ENCODE measurements at regions not wholly inside any gene's neighbourhood (a gene's known extent, or its start where the extent isn't known, plus 50 kb on each side); places are given as distances from the start of the nearest gene placed in this dataset.
"Not testable (repeated sequence)": the region's sequence is repeated elsewhere in the genome, so short reads cannot be mapped to it uniquely, and the experiment has no call there.

- H3K27me3 Mint-ChIP-seq (ENCODE audit: low read depth in 2 of 2) = no peaks in the 10 kb centered on the region
- no peaks in the 10 kb centered on the region for H3K4me1 ChIP-seq (ENCODE audit: control insufficient read depth, insufficient read depth, low read length)
- no peaks in the 10 kb centered on the region for H3K4me1 Mint-ChIP-seq
- H3K9me3 ChIP-seq (ENCODE audit: control insufficient read depth, insufficient read depth, low read length) = peaks cover 4% of the 10 kb centered on the region
- ATAC-seq (no peak), DNase-seq (no peak)
- H3K4me3 Mint-ChIP-seq = no peak overlapping the region
- H3K4me3 ChIP-seq (ENCODE audit: low read length) = no peak overlapping the region
- intact Hi-C loops (cut with micrococcal nuclease) = no loop called here
- no peak overlapping the region for H3K27ac ChIP-seq (ENCODE audit: low read length)
- H3K27ac Mint-ChIP-seq = no peak overlapping the region
- H3K9me3 Mint-ChIP-seq = peaks cover 0 to 2% of the 10 kb centered on the region in 2 donors
- H3K27me3 ChIP-seq (ENCODE audit: control insufficient read depth, insufficient read depth, low read length) = no peaks in the 10 kb centered on the region
- WGBS (ENCODE audit: insufficient coverage) = 73% methylated on average over 3 of the region's 3 CpGs
- no peaks in the 10 kb centered on the region for H3K36me3 Mint-ChIP-seq
- no peaks in the 10 kb centered on the region for H3K36me3 ChIP-seq (ENCODE audit: control insufficient read depth, insufficient read depth, low read length)
- TF ChIP-seq, protein P1, sequence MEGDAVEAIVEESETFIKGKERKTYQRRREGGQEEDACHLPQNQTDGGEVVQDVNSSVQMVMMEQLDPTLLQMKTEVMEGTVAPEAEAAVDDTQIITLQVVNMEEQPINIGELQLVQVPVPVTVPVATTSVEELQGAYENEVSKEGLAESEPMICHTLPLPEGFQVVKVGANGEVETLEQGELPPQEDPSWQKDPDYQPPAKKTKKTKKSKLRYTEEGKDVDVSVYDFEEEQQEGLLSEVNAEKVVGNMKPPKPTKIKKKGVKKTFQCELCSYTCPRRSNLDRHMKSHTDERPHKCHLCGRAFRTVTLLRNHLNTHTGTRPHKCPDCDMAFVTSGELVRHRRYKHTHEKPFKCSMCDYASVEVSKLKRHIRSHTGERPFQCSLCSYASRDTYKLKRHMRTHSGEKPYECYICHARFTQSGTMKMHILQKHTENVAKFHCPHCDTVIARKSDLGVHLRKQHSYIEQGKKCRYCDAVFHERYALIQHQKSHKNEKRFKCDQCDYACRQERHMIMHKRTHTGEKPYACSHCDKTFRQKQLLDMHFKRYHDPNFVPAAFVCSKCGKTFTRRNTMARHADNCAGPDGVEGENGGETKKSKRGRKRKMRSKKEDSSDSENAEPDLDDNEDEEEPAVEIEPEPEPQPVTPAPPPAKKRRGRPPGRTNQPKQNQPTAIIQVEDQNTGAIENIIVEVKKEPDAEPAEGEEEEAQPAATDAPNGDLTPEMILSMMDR (IDR thresholded peaks at IDR 0.05) = no peak
These were observed 565.2 kb downstream of the TOX3 start for GRCh38 chr16:51981725-51982124.

GRCh38 chr16:51977506-51977905 is 569.4 kb downstream of the TOX3 start:
- H3K4me3 Mint-ChIP-seq; H3K4me1 ChIP-seq (ENCODE audit: control insufficient read depth, insufficient read depth, low read length); H3K9me3 ChIP-seq (ENCODE audit: control insufficient read depth, insufficient read depth, low read length); DNase-seq; H3K4me1 Mint-ChIP-seq; H3K27ac Mint-ChIP-seq; H3K27me3 ChIP-seq (ENCODE audit: control insufficient read depth, insufficient read depth, low read length); H3K9me3 Mint-ChIP-seq; intact Hi-C loops (cut with micrococcal nuclease); H3K36me3 Mint-ChIP-seq; H3K4me3 ChIP-seq (ENCODE audit: low read length); H3K27me3 Mint-ChIP-seq (ENCODE audit: low read depth in 2 of 2); H3K36me3 ChIP-seq (ENCODE audit: control insufficient read depth, insufficient read depth, low read length); H3K27ac ChIP-seq (ENCODE audit: low read length); ATAC-seq: not testable (repeated sequence)
- WGBS (ENCODE audit: insufficient coverage) = 97% methylated on average over 2 of the region's 2 CpGs

DNA sequence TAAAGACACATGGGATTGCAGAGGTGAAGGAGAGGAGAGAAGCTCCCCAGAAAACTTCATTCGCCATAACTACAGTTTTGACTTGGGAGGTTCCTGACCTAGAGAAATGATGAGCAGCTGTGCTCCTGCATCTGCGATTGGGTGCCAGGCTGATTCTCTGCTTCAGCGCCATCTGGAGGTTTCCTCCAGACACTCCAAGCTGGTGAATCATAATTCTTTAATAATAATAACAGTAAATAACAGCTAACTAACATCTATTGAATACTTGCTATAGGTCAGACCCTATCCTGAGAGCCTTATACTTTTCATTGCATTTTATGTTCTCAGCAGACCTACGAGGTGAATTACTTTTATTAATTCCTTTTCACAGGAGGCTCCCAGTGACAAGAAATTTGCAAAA is 575.8 kb downstream of the TOX3 start:
- H3K27me3 ChIP-seq (ENCODE audit: control insufficient read depth, insufficient read depth, low read length) = no peaks in the 10 kb centered on the region
- no peak overlapping the region for H3K4me3 Mint-ChIP-seq
- no peak overlapping the region for H3K27ac ChIP-seq (ENCODE audit: low read length)
- intact Hi-C loops (cut with micrococcal nuclease) = no loop called here
- no peaks in the 10 kb centered on the region for H3K4me1 Mint-ChIP-seq
- no peaks in the 10 kb centered on the region for H3K36me3 ChIP-seq (ENCODE audit: control insufficient read depth, insufficient read depth, low read length)
- no peak overlapping the region for H3K4me3 ChIP-seq (ENCODE audit: low read length)
- no peak overlapping the region for H3K27ac Mint-ChIP-seq
- H3K27me3 Mint-ChIP-seq (ENCODE audit: low read depth in 2 of 2) = no peaks in the 10 kb centered on the region
- ATAC-seq (no peak), DNase-seq (no peak)
- 43% methylated on average over 4 of the region's 4 CpGs for WGBS (ENCODE audit: insufficient coverage)
- H3K9me3 ChIP-seq (ENCODE audit: control insufficient read depth, insufficient read depth, low read length) = peaks cover 2% of the 10 kb centered on the region
- H3K36me3 Mint-ChIP-seq = no peaks in the 10 kb centered on the region
- H3K4me1 ChIP-seq (ENCODE audit: control insufficient read depth, insufficient read depth, low read length) = no peaks in the 10 kb centered on the region
- TF ChIP-seq, protein P1 (IDR thresholded peaks at IDR 0.05) = no peak
- no peaks in the 10 kb centered on the region for H3K9me3 Mint-ChIP-seq

GRCh38 chr16:51968749-51969148 is 578.2 kb downstream of the TOX3 start:
- Histone ChIP-seq H3K9me3 (ENCODE audit: control insufficient read depth, insufficient read depth, low read length) (peaks cover 2% of the 10 kb centered on the region), H3K4me3 (ENCODE audit: low read length) (no peak overlapping the region), H3K4me1 (ENCODE audit: control insufficient read depth, insufficient read depth, low read length) (no peaks in the 10 kb centered on the region), H3K27ac (ENCODE audit: low read length) (no peak overlapping the region), H3K36me3 (ENCODE audit: control insufficient read depth, insufficient read depth, low read length) (no peaks in the 10 kb centered on the region), H3K27me3 (ENCODE audit: control insufficient read depth, insufficient read depth, low read length) (no peaks in the 10 kb centered on the region)
- Mint-ChIP-seq H3K4me3 (no peak overlapping the region), H3K27me3 (ENCODE audit: low read depth in 2 of 2) (no peaks in the 10 kb centered on the region), H3K27ac (no peak overlapping the region), H3K36me3 (no peaks in the 10 kb centered on the region), H3K4me1 (no peaks in the 10 kb centered on the region), H3K9me3 (no peaks in the 10 kb centered on the region)
- no peak for DNase-seq
- intact Hi-C loops (cut with micrococcal nuclease) = no loop called here
- ATAC-seq = no peak
- WGBS (ENCODE audit: insufficient coverage) = no CpG with 5 or more reads among the region's 1 CpG
- TF ChIP-seq, protein P1 (IDR thresholded peaks at IDR 0.05) = no peak
